Activated CD4-positive, alpha-beta T cell treated with anti-CD3 and anti-CD28 coated beads, Interleukin-2, amount 50 U/mL, for 24 hours (primary cell): ENCODE measurements at regions not wholly inside any gene's neighbourhood (a gene's known extent, or its start where the extent isn't known, plus 50 kb on each side); places are given as distances from the start of the nearest gene placed in this dataset.

Experiments
- DNase-seq, 2 donors: peaks; one replicate each; pipeline ENCODE4 v3.0.0-alpha.2; 2020; ENCODE audit warnings: low read depth in 1 of 2, low spot score in 1 of 2

DNA sequence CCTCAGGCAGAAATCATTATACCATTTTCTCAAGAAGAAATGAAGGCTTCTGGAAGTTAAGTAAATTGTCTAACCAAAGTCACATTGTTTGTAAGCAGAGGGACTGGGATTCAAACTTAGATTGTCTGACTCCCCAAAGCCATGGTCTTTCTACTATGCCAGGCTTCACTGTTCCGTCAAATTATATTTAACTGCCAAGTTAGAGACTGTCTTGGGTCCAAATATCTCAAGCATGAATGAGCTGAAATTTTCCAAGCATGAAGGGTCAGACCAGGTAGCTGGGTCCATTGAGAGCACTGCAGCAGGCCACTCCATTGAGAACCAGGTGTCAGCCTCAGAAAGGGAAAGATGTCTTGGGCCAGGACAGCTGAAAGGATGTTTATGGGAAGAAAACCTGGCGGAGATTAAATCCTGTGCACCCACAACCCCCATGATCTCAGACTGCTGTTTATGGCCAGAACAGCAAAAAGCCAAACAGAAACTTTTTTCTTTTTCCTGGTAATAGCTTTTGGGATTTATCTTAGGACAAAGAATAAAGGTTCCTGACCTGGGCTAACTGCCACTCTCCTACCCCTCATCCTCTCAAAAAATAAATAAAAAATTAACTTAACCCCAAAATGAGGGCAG is 612.3 kb downstream of the INSC start:
- no peak for DNase-seq

DNA sequence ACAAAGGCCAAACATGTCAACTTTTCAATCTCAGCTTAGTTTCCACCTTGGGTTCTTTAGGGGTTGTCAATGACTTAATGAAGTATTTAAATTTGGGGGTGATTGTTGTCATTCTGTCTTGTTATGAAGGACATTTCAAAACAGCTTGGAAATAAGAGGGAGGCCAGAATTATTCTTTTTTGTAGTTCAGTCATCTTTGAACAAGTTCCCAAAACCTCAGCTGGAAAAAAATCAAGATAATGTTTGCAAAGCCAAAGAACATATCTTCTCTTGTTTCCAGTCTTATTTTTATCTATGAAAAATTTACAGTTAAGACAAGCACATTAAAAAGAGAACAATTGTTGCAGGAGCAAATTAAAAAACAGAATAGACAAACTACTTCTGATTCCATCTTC is 612.8 kb downstream of the INSC start:
- no peak for DNase-seq

DNA sequence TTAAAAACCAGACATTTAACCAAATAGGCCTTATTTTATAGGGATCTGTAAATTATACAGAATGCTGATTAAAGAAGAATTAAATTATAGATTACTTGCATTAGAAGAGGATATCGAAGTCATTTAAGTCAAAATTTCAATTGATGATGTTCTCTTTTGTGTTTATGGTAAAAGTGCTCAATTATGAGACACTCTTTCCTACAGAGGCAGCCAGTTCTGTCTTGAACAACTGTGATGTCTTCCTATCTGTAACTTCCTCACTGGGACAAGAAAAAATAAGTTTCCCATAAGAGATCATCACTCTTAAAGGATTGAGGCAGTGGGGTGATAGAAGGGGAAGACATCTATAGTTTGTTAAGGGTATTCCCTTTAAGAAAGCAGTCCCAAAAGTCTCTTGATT is 613.5 kb downstream of the INSC start:
- DNase-seq: no peak

DNA sequence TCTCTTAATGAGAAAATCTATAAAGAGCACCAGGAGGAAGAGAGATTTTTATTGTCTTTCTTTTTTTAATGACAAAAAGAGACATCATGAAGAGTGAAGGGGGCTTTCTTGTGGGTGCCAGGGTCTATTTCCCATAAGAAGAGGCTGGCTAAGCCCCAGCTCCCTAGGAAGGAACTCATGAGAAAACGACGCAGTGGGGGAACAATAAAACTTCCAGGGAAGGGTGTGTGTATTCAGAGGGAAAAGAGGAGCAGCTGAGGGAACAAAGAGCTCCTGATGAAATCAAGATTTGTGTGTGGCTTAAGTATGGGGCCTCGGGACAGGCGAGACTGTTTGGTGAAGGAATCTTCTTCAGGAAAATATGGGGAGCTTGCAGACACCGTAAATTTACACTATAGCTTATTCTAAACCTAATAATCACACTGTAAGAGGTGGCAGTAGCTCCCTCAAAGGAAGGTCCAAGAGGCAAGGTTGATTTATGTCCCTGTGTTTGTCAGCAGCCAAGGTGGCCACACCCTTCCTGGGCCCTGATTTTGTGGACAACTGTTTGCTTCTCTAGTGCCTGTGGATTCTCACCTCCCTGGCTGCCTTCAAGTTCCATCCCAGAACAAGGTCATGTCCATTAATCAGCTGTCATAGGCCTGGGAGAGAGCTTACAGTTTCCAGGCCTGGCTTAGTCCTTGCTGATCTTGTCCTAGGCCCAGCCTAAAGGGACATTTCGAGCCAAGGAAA is 615.7 kb downstream of the INSC start:
- no peak for DNase-seq

DNA sequence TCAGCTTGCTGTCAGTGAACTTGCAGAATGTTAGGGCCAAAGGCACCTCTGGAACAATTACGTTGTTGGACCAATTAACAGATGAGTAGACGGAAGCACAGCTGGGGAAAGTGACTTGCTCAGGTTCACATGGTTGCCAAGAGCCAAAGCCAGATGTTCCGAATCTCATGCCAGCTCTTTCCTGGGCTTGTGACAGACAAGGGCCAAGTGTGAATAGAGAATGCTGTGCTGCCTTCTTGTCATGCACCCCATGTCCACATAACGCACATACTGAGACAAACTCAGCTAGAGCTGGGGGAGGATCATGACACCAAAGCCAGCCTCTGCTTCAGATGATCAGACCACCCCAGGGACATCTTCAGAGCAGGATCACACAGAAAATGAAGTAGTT is 616.3 kb downstream of the INSC start:
- no peak for DNase-seq

DNA sequence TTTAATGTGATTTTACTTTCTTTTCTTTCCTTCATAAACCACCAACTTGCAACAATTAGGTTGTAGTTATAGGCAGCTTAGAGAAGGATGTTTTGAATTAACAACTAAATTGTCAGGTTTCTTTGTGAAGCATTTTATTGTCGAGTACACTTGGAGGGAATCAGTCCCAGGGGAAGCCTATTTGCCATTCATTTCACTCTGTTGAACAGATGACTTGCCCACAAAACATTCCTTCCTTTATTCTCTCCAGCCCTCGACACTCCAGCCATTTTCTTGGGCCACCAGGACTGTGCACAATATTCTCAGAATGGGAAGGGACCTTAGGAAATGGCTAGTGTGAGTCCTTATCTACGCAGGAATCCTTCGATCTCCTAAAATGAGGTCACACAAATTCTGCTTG is 620.6 kb downstream of the SOX6 start:
- no peak for DNase-seq

DNA sequence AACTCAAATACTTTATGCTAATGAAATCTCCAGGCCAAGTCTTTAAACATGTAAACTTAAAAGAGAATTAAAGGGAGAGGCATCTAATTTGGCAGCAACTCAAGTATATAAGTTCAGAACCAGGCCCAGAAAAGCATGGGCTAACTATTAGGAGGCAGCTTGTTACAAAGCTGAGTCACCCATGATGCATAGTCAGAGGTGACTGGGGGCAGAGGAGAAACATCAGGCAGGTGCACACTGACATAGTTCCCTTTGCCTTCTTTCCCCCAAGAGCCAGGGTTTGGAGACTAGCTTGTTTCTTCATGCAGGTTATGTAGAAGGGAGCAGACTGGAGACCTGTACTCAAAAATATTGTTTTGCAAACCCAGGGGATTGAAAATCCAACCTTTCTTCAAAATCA is 619.0 kb downstream of the SOX6 start:
- no peak for DNase-seq

DNA sequence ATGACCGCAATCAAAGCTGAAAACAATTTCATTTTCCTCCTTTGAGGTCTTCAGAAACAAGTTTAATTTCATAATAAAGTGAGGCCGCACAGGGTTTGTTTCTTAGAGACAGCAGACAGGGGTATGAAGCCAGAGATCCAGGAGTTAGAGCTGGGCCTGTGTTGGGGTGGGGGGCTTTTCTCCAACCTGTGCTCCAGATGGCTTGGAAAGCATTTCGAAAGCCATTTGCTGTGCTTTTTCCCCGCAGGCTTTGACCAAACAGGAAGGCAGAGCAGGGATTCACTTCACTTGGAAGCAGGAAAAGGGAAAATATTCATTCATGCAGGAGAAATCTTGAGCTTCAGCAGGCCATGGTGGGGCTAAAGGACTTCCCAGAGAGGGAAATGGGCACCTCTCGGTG is 617.4 kb downstream of the SOX6 start:
- DNase-seq: no peak

DNA sequence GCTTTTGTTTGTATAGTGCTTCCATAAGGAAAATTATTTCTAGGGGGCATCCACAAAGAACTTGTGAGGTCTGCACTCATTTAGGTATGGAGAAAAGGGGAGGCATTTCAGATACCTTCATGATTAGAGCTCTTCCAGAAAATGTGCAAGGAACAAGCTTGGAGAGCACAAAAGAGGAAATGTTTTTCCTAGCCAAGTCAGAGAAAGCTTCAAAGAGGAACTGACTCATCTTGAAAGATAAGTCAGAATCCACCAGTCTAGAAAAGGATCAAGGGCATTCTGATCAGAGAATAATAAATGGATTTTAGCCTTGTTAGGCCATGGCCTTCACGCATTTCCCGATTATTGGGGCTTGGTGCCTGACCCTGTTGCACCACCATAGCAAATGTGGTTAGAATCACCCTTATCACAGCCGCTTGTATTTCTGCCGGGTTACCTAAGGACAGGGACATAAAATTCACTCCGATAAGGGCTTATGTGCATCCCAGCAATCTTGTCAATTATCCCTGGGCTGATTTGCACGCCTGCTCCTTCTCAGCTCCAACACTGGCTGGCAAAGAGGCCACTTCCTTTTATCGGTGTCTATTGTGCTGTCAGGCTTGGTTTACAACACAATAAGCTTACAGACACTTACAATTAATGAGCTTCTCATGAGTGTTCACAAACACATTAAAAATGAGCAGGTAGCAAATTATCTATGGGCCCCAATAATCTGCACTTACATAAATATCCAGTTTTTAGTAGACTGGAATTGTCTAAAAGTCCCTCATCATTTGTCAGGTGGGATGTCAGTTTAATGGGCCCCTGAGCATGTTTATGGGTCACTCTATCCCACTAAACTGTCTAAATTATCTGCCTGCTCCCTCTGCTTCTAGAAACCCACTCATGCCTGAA is 613.5 kb downstream of the SOX6 start:
- DNase-seq: no peak

DNA sequence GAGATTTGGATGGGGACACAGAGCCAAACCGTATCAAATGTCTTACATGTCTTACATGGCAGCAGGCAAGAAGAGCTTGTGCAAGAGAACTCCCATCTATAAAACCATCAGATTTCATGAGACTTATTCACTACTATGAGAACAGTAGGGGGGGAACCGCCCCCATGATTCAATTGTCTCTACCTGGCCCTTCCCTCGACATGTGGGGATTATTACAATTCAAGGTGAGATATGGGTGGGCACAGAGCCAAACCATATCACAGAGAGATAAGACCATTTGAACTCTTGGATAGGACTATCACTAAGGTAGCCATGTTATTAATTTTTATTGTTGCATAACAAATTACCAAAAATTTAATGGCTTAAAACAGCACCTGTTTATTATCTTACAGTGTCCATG is 611.7 kb downstream of the SOX6 start:
- DNase-seq: no peak

DNA sequence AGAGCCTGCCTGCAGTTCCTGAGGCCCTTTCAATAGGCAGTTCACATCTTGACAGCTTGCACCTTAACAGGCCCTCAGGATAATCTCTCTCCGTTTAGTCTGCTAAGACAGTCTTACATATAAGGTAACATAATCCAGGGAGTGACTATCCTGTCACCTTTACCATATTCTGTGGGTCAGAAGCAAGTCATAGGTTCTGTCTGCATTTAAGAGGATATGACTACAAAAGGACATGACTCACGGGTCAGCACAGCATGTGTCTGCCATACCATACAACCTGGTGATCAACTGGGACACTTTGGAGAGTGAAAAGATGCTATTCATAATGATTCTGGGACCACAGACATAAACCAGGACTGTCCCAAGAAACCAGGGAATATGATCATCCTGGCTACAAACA is 611.1 kb downstream of the SOX6 start:
- no peak for DNase-seq

DNA sequence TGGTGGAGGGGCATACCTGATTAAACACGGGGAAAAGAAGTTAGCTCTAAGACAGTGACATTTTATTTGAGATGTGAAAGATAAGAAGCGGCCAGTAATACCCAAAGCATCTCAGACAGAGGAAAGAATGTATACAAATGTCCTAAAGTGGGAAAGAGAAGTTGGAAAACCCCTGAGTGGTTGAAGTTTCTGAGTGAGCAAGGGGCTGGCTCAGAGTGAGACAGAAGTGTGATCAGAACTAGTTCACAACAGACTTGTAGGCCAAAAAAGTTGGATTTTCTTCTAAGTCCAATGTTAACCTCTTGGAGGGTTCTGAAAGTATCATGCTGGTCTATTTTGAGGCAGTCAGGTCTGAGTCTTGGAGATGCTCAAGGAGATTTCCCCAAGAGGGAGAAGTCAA is 608.7 kb downstream of the SOX6 start:
- no peak for DNase-seq

DNA sequence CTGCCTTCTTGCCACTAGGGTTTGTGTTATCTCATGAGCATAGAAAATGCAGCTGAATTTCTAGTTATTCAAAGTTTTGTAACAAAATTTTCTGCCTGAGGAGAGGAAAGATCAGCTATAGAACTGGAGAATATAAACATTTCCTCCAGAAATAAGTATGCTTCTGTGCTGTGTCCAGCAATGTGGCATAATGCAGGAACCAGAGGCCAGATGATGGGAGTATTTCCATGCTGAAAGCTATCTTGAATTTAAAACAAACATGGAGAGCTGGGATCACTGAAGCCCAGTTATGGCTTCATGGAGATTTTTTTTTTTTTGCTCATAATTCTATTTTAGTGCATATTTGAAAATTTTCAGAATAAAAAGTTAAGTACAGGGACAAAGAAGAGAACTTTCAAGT is 608.2 kb downstream of the SOX6 start:
- DNase-seq: no peak

DNA sequence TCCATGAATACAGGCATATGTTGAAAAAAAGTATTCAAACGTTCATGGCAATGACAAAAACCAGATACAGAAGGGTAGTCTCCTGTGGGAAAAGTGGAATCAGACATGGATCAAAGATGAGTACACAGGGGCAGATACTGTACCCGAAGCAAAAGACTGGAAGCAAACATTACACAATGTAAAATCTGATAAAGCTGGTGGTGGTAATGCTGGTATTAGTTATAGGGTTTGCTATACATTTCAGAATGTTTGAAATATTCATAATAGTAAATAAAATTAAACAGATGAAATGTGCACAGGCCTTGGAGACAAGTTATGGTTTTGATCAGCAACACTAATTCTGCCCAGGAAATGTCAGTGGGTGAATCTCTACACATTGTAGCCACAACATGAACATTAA is 607.6 kb downstream of the SOX6 start:
- no peak for DNase-seq

DNA sequence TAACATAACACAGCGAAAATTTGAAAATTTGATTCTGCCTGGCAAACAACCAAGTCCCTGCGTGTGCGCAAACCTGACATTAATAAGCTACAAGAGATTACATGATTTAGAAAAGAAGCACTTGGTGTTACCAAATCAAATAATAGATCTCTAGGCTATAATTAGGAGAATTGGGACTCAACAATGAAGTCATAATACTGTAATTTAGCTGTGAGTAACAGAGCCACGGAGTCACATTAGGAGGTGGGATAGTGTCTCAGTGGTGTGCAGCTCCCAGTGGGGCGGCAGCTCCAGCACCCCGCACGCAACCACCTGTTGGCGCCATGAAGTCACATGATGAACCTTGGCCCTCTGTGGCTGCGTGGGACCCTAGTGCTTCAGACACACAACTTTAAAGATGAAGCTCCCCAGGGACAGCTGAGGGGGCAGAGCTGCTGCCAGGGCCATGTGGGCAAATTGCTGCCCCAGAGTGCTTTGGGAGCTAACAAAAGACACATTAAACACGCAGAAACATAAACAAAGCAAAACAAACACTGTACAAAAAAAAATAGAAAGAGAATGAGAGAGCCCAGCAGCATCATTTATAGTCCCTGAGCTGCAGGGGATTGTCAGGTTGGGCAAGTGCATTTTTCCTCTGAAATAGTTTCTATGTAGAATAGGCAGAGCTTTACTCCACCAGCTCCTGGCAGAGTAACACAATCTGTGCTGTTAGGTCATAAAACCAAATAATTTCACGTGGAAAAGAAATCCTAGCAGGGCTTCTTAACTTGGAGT is 605.6 kb downstream of the SOX6 start:
- DNase-seq: no peak

DNA sequence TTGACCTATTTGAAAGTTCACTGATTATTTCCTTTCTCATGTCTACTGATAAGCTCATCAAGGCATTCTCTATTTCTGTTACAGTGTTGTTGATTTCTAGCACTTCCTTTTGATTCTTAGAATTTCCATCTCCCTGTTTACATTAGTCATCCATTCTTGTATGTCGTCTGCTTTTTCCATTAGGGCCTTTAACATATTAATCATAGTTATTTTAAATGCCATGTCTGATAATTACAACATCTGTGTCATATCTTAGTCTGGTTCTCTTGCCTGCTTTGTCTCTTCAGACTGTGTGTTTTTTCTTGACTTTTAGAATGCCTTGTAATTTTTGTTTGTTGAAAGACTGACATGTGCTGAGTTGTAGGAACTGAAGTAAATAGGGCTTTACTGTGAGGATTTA is 602.1 kb downstream of the SOX6 start:
- no peak for DNase-seq

DNA sequence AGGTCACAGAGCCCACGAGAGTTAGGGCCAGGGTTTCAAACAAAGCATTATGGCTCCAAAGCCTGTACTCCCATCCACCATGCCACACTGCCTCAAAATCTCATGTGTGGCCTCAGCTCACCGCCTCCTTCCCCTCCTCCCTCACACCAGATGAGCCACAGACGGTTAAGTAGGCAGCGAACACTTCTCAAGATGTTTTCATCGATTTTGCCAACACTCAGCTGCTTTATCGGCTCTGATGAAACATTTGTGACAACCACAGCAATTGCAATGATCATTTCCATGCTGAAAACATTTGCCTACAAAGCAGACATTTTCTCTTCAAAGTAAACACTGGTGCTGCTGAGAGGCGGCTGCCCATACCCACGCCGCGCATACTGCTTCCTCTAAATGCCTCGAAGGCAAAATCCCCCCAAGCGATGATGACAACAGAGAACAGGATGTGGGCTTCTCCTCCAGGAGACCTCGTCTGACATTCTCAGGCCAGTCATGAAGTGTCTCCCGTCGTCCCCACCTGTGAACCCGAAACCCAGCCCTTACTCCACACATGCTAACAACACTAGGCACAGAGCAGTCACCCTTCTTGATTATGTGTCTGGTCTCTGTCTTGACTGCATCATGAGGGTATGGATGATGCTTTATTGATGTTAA is 599.2 kb downstream of the SOX6 start:
- no peak for DNase-seq

DNA sequence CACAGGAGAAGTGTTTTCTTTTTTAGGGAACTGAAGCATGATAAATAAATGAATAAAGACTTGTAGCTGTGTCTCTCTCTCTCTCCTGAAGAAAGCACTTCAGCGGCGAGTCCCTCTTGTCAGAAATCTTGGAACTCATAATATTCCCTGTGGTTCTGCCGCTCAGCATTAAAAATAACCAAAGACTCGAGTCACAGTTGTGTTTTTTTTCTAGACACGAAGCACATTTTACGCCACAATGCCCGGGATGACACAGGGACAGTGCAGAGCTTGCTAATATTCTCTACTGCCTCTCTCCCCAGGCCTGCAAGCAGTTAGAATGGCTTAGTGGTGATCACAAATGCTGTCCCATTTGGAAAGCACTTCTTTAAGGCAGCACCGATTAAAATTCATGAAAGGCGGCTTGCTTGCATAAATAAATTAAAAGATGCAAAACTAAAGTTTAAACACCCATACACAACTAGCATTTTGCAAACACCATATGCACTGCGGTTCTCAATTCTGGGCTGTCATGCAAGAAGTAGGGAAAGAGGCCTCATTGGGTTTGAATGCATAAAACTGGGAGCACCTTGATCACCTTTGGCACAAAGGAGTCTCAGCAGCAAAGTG is 597.4 kb downstream of the SOX6 start:
- no peak for DNase-seq

DNA sequence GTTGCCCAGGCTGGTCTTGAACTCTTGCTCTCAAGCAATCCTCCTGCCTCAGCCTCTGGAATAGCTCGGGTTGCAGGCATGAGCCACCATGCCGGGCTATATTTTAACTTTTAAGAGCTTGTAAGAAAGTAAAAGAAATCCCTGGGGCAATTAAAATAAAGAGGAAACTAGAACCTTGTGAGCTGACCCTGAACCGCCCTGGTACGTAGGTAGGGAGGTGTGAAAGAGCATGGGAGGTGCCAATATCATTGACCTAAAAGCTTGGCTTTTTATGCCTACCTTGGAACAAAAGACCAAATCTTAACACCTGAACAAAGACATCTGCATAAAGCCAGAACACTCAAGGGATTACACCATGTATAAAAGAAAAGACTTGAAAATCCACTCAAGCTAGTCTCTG is 595.1 kb downstream of the SOX6 start:
- DNase-seq: no peak

DNA sequence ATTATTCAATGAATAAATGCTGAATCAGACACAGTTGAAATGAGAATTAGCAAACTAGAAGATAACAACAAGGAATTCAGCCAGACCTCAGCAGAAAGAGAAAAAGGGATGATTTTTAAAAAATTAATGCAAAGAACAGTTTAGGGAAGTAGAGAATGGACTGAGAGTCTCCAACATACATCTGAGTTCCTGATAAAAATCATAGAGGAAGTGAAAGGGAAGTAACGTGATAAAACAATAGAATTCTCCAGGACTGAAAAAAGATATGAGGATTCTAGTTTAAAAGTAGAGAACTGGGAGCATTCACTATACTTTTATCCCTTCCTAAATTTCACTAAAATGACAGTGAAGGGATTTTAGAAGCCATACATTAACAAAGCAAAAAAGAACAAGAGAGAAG is 592.0 kb downstream of the SOX6 start:
- no peak for DNase-seq

DNA sequence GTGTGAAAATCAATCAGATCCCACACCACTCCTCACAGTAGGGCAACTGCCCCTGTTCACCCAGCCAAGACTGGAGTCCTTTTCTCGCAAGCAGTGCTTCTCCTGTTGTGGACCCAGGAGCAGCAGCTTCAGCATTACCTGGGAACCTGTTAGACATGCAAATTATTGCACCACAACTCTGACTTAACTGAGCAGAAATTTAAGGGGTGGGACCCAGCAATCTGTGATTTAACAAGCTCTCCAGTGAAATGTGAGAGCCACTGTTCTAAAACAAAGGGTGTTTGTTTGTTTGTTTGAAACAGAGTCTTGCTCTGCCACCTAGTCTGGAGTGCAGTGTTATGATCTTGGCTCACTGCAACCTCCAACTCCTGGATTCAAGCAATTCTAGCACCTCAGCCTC is 591.4 kb downstream of the SOX6 start:
- no peak for DNase-seq
